ENCODE measurements at regions not wholly inside any gene's neighbourhood (a gene's known extent, or its start where the extent isn't known, plus 50 kb on each side); places are given as distances from the start of the nearest gene placed in this dataset.

DNA sequence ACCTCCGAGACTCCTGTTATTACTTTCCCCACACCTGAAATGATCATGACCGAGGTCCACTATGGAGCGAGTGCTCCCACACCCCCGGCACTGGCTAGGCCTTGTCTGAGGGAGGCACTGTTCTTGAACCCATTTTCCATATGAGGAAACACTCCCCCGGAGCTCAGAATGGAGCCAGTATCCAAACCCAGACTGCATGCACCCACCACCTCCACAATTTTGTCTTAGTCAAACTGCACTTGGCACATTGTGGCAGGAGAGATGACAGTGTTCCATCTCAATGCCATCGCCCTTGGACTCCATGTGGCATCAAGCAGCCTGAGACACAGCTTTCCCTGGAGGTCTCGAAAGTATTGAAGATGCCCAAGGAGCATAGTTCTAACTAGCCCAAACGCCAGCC, 154.1 kb downstream of the NUP210 start:
- H3K23ac ChIP-seq (ENCODE audit: low read length in 2 of 2): no peak overlapping the region
- no peak overlapping the region for H3K4me3 ChIP-seq (ENCODE audit: insufficient read depth in 1 of 2, low read depth in 1 of 2, low read length in 2 of 2)
- no peak overlapping the region for H2BK120ac ChIP-seq (ENCODE audit: low read depth, low read length)
- WGBS: 88% methylated on average over 8 of the region's 8 CpGs
- no peak overlapping the region for H3K14ac ChIP-seq (ENCODE audit: low read length in 2 of 2)
- H3K9me3 ChIP-seq (ENCODE audit: control insufficient read depth, low read length): peaks cover 16% of the 10 kb centered on the region
- no peak overlapping the region for H4K91ac ChIP-seq (ENCODE audit: low read length)
- no peak overlapping the region for H2BK12ac ChIP-seq (ENCODE audit: low read length in 2 of 2)
- no peak overlapping the region for H2BK5ac ChIP-seq (ENCODE audit: low read depth, low read length, poor library complexity, severe bottlenecking)
- H4K8ac ChIP-seq (ENCODE audit: low read length): no peak overlapping the region
- H3K27ac ChIP-seq (ENCODE audit: low read length, poor library complexity, severe bottlenecking): no peak overlapping the region
- DNase-seq: no peak
- H3K4me2 ChIP-seq (ENCODE audit: low read length, poor library complexity, severe bottlenecking): no peak overlapping the region
- H2AFZ ChIP-seq (ENCODE audit: low read depth, low read length): no peak overlapping the region
- no peak overlapping the region for H3K4ac ChIP-seq (ENCODE audit: low read depth in 1 of 2, low read length in 2 of 2)
- no peak overlapping the region for H2AK5ac ChIP-seq (ENCODE audit: low read length, severe bottlenecking)
- no peak overlapping the region for H3K9ac ChIP-seq (ENCODE audit: low read length)
- H3K36me3 ChIP-seq (ENCODE audit: control insufficient read depth in 1 of 2, insufficient read depth in 2 of 2, low read depth in 1 of 2, low read length in 2 of 2): no peaks in the 10 kb centered on the region
- peaks cover 2% of the 10 kb centered on the region for H3K4me1 ChIP-seq (ENCODE audit: control insufficient read depth, insufficient read depth, low read depth, low read length)
- no peaks in the 10 kb centered on the region for H3K79me1 ChIP-seq (replicated peaks; ENCODE audit: low read length, poor library complexity, severe bottlenecking)
- H3K27me3 ChIP-seq (ENCODE audit: control insufficient read depth in 1 of 2, insufficient read depth in 1 of 2, low read length in 2 of 2): peaks cover 7 to 26% of the 10 kb centered on the region in 2 experiments
- no peak overlapping the region for H3K18ac ChIP-seq (ENCODE audit: low read depth in 1 of 2, low read length in 2 of 2)
- H2BK15ac ChIP-seq (ENCODE audit: low read depth, poor library complexity, severe bottlenecking): no peak overlapping the region

DNA sequence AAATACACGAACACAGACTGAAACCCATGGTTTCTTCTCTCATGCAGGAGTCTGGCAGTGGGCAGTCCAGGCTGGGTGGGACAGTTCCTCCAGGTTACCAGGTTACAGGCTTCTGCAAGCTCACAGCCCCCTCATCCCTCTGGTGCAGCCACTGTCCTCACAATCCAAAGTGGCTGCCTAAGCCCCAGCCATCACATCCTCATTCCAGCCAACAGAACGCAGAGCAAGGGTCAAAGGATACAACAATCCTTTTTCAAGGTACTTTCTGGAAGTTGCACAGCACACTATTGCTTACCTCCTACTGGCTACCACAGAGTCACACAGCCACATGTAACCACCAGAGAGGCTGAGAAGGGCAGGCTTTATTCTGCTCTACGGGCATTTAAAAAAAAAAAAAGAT, 154.6 kb downstream of the NUP210 start:
- H4K8ac ChIP-seq (ENCODE audit: low read length): no peak overlapping the region
- H3K23ac ChIP-seq (ENCODE audit: low read length in 2 of 2): no peak overlapping the region
- H3K36me3 ChIP-seq (ENCODE audit: control insufficient read depth in 1 of 2, insufficient read depth in 2 of 2, low read depth in 1 of 2, low read length in 2 of 2): no peaks in the 10 kb centered on the region
- no peak for DNase-seq
- H3K4me3 ChIP-seq (ENCODE audit: insufficient read depth in 1 of 2, low read depth in 1 of 2, low read length in 2 of 2): no peak overlapping the region
- peaks cover 2% of the 10 kb centered on the region for H3K4me1 ChIP-seq (ENCODE audit: control insufficient read depth, insufficient read depth, low read depth, low read length)
- no peak overlapping the region for H3K4me2 ChIP-seq (ENCODE audit: low read length, poor library complexity, severe bottlenecking)
- H3K9ac ChIP-seq (ENCODE audit: low read length): no peak overlapping the region
- H3K79me1 ChIP-seq (replicated peaks; ENCODE audit: low read length, poor library complexity, severe bottlenecking): no peaks in the 10 kb centered on the region
- peaks cover 7 to 31% of the 10 kb centered on the region in 2 experiments for H3K27me3 ChIP-seq (ENCODE audit: control insufficient read depth in 1 of 2, insufficient read depth in 1 of 2, low read length in 2 of 2)
- H4K91ac ChIP-seq (ENCODE audit: low read length): no peak overlapping the region
- H3K18ac ChIP-seq (ENCODE audit: low read depth in 1 of 2, low read length in 2 of 2): no peak overlapping the region
- no peak overlapping the region for H2BK15ac ChIP-seq (ENCODE audit: low read depth, poor library complexity, severe bottlenecking)
- no peak overlapping the region for H2AK5ac ChIP-seq (ENCODE audit: low read length, severe bottlenecking)
- H2BK12ac ChIP-seq (ENCODE audit: low read length in 2 of 2): no peak overlapping the region
- no peak overlapping the region for H2BK120ac ChIP-seq (ENCODE audit: low read depth, low read length)
- 92% methylated on average over 3 of the region's 3 CpGs for WGBS
- no peak overlapping the region for H2BK5ac ChIP-seq (ENCODE audit: low read depth, low read length, poor library complexity, severe bottlenecking)
- no peak overlapping the region for H3K27ac ChIP-seq (ENCODE audit: low read length, poor library complexity, severe bottlenecking)
- H3K14ac ChIP-seq (ENCODE audit: low read length in 2 of 2): no peak overlapping the region
- no peak overlapping the region for H2AFZ ChIP-seq (ENCODE audit: low read depth, low read length)
- H3K9me3 ChIP-seq (ENCODE audit: control insufficient read depth, low read length): peaks cover 16% of the 10 kb centered on the region
- no peak overlapping the region for H3K4ac ChIP-seq (ENCODE audit: low read depth in 1 of 2, low read length in 2 of 2)

DNA sequence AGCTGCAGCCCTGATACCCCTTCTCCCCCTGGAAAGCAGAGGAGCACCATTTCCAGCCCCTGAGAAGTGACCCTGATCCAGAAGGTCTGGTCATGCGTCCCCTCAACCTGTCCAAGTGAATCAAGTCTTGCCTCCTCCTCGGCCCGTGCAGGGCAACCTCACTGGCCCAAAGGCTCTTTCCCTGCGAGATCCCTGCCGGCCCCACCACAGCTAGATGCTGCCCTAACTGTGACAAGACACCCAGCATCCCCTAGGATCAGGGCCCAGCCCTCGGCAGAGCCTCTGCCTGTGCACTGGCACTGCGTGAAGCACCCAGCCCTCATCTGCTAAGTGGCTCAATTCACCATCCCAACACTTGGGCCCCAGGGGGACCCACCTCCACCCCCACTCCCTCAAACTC, 155.1 kb downstream of the NUP210 start:
- no peak overlapping the region for H2AK5ac ChIP-seq (ENCODE audit: low read length, severe bottlenecking)
- peaks cover 7 to 35% of the 10 kb centered on the region in 2 experiments for H3K27me3 ChIP-seq (ENCODE audit: control insufficient read depth in 1 of 2, insufficient read depth in 1 of 2, low read length in 2 of 2)
- H4K8ac ChIP-seq (ENCODE audit: low read length): no peak overlapping the region
- no peak overlapping the region for H3K23ac ChIP-seq (ENCODE audit: low read length in 2 of 2)
- no peak overlapping the region for H3K4me3 ChIP-seq (ENCODE audit: insufficient read depth in 1 of 2, low read depth in 1 of 2, low read length in 2 of 2)
- no peaks in the 10 kb centered on the region for H3K36me3 ChIP-seq (ENCODE audit: control insufficient read depth in 1 of 2, insufficient read depth in 2 of 2, low read depth in 1 of 2, low read length in 2 of 2)
- no peak overlapping the region for H4K91ac ChIP-seq (ENCODE audit: low read length)
- H3K4ac ChIP-seq (ENCODE audit: low read depth in 1 of 2, low read length in 2 of 2): no peak overlapping the region
- peaks cover 12% of the 10 kb centered on the region for H3K9me3 ChIP-seq (ENCODE audit: control insufficient read depth, low read length)
- no peak overlapping the region for H2BK15ac ChIP-seq (ENCODE audit: low read depth, poor library complexity, severe bottlenecking)
- no peak overlapping the region for H2BK5ac ChIP-seq (ENCODE audit: low read depth, low read length, poor library complexity, severe bottlenecking)
- H3K14ac ChIP-seq (ENCODE audit: low read length in 2 of 2): no peak overlapping the region
- no peaks in the 10 kb centered on the region for H3K79me1 ChIP-seq (replicated peaks; ENCODE audit: low read length, poor library complexity, severe bottlenecking)
- no peak overlapping the region for H3K4me2 ChIP-seq (ENCODE audit: low read length, poor library complexity, severe bottlenecking)
- H2BK120ac ChIP-seq (ENCODE audit: low read depth, low read length): no peak overlapping the region
- peaks cover 2% of the 10 kb centered on the region for H3K4me1 ChIP-seq (ENCODE audit: control insufficient read depth, insufficient read depth, low read depth, low read length)
- H3K27ac ChIP-seq (ENCODE audit: low read length, poor library complexity, severe bottlenecking): no peak overlapping the region
- no peak overlapping the region for H2BK12ac ChIP-seq (ENCODE audit: low read length in 2 of 2)
- 94% methylated on average over 7 of the region's 7 CpGs for WGBS
- no peak overlapping the region for H3K9ac ChIP-seq (ENCODE audit: low read length)
- no peak overlapping the region for H2AFZ ChIP-seq (ENCODE audit: low read depth, low read length)
- H3K18ac ChIP-seq (ENCODE audit: low read depth in 1 of 2, low read length in 2 of 2): no peak overlapping the region
- no peak for DNase-seq

DNA sequence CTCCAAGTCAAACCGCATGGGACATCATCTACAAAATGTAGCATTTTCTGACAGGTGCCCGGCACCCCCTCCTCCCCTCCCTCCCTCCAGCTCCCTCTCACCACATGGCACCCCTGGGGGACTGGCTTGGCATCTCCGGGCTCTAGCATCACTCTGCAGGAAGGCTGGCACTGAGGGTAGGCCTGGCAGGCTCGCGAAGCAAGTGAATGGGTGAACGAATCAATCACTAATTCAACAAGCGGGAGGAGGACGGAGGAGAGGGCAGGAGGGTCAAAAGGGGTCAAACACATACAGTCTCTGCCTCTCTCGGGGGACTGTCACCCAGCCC, 155.7 kb downstream of the NUP210 start:
- H3K14ac ChIP-seq (ENCODE audit: low read length in 2 of 2): no peak overlapping the region
- 72% methylated on average over 7 of the region's 9 CpGs for WGBS
- H3K36me3 ChIP-seq (ENCODE audit: control insufficient read depth in 1 of 2, insufficient read depth in 2 of 2, low read depth in 1 of 2, low read length in 2 of 2): no peaks in the 10 kb centered on the region
- no peak overlapping the region for H3K4me2 ChIP-seq (ENCODE audit: low read length, poor library complexity, severe bottlenecking)
- H3K27me3 ChIP-seq (ENCODE audit: control insufficient read depth in 1 of 2, insufficient read depth in 1 of 2, low read length in 2 of 2): peaks cover 7 to 36% of the 10 kb centered on the region in 2 experiments
- no peak overlapping the region for H3K23ac ChIP-seq (ENCODE audit: low read length in 2 of 2)
- H4K91ac ChIP-seq (ENCODE audit: low read length): no peak overlapping the region
- H3K9ac ChIP-seq (ENCODE audit: low read length): no peak overlapping the region
- no peak overlapping the region for H2BK5ac ChIP-seq (ENCODE audit: low read depth, low read length, poor library complexity, severe bottlenecking)
- no peak overlapping the region for H3K4me3 ChIP-seq (ENCODE audit: insufficient read depth in 1 of 2, low read depth in 1 of 2, low read length in 2 of 2)
- no peak overlapping the region for H3K27ac ChIP-seq (ENCODE audit: low read length, poor library complexity, severe bottlenecking)
- no peak overlapping the region for H2BK120ac ChIP-seq (ENCODE audit: low read depth, low read length)
- H3K4ac ChIP-seq (ENCODE audit: low read depth in 1 of 2, low read length in 2 of 2): no peak overlapping the region
- no peak overlapping the region for H3K18ac ChIP-seq (ENCODE audit: low read depth in 1 of 2, low read length in 2 of 2)
- no peaks in the 10 kb centered on the region for H3K79me1 ChIP-seq (replicated peaks; ENCODE audit: low read length, poor library complexity, severe bottlenecking)
- H4K8ac ChIP-seq (ENCODE audit: low read length): no peak overlapping the region
- no peak for DNase-seq
- H3K4me1 ChIP-seq (ENCODE audit: control insufficient read depth, insufficient read depth, low read depth, low read length): peaks cover 2% of the 10 kb centered on the region
- H3K9me3 ChIP-seq (ENCODE audit: control insufficient read depth, low read length): peaks cover 6% of the 10 kb centered on the region
- H2AK5ac ChIP-seq (ENCODE audit: low read length, severe bottlenecking): no peak overlapping the region
- no peak overlapping the region for H2AFZ ChIP-seq (ENCODE audit: low read depth, low read length)
- H2BK12ac ChIP-seq (ENCODE audit: low read length in 2 of 2): no peak overlapping the region
- no peak overlapping the region for H2BK15ac ChIP-seq (ENCODE audit: low read depth, poor library complexity, severe bottlenecking)

All from mesenchymal stem cell (in vitro differentiated cells and primary cell).